ENCODE measurements at regions not wholly inside any gene's neighbourhood (a gene's known extent, or its start where the extent isn't known, plus 50 kb on each side); places are given as distances from the start of the nearest gene placed in this dataset.

DNA sequence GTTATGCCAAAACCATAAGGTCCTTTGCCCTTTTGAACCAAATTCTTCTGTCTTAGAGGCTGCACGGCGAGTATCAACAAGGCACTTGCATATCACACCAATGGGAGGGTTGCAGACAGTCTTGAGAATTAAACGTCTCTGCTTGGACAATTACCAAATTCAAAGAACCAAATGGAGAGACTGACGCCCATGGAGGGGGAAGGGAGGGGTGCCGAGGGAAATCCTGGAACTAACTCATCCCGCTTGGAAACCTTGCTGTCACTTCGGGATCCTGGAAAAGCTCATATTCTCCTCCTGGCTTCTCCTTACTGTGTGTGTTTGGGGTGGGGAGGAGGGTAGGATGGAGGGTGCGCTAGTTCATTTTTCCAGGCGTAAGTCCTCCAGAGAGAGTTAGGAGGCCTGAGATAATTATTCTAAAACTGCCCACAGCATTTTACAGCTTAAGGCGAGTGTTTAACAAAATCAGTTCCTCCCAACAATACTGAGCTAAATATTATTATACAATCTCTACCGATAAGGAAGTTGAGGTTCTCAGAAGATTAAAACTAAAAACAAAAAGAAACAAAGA lies 425.1 kb downstream of the TSHZ3 start:
- TF ChIP-seq EZH2phosphoT487 (IDR thresholded peaks at IDR 0.05; ENCODE audit: borderline replicate concordance, low read depth, low read length) = no peak
- TF ChIP-seq CTCF (conservative IDR thresholded peaks at IDR 0.05; ENCODE audit: low read length) = no peak
